NCI-H82 treated with DMSO at 0.1 percent for 48 hours (cell line): ENCODE measurements at regions not wholly inside any gene's neighbourhood (a gene's known extent, or its start where the extent isn't known, plus 50 kb on each side); places are given as distances from the start of the nearest gene placed in this dataset.
A peak's percentile ranks its signal among the peaks of the same experiment; 100 is the strongest.
"Not testable (repeated sequence)": the region's sequence is repeated elsewhere in the genome, so short reads cannot be mapped to it uniquely, and the experiment has no call there.

Experiments
- DNase-seq: peaks from one replicate; lab custom pipeline; 2025; ENCODE audit not compliant: unreplicated experiment; lab: John Stamatoyannopoulos, UW

DNA sequence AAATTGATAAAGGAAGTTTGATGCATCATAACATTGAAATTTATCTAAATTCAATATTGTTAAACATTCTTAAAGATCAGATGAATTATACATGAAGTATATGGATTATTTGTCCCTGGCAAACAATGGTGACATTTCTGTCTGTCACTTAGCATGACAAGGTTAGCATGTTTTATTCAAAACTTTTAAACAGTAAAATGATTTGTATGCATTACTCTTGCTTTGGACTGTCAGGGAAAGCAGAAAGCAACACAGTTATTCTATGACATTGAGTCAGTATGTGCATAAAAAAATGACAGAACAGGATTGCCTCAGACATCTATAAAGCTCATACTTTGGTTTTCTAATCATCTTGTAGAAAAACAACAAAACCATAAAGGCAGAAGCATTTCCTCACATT is 193.7 kb downstream of the IZUMO3 start:
- DNase-seq = no peak

DNA sequence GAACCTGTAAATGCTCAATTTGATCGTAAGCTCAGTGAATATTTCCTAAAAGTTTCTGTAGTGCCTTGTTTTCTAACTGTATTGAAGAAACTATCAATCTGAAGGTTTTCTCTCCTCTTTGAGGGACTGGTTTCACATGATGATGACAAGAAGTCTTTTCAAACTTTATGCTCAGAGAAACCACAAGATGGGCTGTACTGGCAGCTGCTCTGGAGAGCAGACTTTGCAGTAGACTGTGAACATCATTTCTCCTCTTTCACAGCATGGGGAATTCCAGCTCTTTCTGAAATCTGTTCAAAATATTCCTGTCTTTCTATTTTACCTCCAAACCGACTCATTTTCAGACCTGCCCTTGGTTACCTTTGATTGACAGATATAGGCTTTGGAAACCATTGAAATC is 194.4 kb downstream of the IZUMO3 start:
- no peak for DNase-seq

DNA sequence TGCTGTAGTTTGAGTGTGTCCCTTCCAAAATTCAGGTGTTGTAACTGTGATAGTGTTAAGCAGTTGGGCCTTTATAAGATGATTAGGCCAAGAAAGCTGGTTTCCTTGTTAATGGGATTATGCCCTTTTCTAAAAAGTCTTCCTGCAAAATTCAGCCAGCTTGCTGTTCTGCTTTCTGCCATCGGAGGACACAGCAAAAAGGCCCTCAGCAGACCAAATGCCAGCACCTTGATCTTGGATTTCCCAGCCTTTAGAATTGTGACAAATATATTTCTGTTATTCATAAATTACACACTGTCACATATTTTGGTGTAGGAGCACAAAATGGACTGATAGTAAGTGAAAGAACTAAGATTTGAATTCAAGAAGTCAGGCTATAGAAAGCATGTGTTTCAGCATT is 203.2 kb downstream of the IZUMO3 start:
- DNase-seq = peak; percentile 89

DNA sequence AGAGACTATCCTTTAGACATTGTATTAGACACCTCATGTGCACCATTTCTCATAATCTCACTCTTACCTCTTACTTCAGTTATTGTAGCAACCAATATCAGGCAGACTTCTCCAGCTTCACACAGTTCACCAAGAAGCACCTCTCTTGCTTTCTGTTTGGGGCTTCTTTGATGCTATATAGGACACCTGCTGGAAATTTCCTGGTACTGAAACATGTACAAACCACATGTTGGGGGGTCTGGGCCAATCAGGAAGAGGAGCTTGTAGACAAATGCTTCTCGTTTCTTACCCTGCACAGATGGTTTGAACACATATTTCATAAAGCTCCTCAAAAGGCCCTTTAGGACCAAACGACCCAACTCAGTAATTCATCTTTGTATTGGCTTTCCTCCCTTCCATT is 212.1 kb downstream of the IZUMO3 start:
- no peak for DNase-seq

DNA sequence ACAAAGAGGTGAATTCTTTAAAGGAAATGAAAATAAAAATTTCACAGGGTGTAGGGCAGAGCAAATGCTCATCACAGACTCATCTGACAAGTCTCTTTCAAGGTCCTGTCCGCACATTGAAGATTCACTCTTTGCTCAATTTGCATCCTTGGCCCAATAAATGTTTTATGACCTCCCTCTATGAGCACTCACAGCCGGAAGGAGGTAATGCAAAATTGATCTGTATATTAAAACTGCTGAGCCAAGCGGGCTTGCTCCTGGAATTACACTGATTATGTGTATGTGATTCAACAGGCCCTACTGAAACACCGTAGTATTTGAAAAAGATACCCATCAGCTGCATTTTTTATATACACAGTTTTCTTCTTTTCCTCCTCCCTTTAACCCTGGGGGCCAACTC is 246.8 kb downstream of the IZUMO3 start:
- no peak for DNase-seq

DNA sequence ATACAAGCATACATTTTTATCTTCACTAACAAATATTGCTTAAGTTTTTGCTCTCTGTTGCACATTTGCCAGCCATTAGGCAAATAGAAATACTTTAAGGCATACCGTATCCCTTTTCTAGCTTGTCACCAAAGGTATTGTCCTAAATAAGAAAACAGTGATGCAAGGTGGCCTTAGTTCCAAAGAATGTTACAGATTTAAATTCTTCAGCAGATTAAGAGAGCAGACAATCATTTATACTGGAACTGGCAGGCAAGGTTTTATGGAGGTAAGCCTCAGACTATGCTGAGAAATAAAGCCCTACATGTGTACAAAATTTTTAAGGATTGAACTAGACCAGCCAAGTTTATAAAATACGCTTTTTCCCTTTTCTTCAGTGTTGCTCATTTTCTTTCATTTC is 247.8 kb downstream of the IZUMO3 start:
- no peak for DNase-seq

DNA sequence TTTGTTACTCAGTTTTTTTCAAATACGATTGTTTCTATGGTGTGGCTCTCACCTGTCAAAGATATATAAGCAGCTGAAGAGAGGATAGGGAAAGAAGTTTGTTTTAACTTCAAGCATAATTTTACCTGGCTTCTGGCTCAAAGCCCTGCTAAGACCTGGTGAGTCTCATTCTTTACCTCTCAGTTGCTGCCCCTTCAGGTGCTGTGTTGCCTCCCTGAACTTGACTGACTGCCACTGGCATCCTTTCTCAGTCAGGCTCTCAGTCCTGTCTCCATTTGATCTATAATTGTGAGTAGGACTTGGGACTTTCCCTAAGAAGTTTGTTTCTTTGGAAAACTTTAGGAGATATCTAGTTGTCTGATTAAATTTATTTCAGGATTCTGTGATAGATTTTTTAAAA is 249.6 kb downstream of the IZUMO3 start:
- no peak for DNase-seq

DNA sequence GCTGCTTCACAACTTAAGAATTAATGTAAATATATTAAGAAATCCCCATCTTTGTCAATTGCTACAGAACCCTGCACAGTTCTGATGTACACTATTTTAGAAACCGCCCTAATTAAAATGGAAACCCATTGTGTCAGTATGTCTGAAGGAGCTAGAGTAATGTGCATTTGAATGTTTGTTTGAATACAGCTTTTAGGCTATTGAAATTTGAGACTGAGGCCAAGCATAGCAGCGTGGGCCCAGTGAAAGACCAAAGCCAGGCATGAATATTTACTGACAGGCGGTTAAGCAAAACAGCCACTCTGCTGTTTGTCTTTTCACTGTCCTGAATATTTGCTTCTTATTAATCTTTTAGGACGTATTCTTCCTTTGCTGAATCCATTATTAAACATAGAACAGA is 252.3 kb downstream of the IZUMO3 start:
- no peak for DNase-seq

DNA sequence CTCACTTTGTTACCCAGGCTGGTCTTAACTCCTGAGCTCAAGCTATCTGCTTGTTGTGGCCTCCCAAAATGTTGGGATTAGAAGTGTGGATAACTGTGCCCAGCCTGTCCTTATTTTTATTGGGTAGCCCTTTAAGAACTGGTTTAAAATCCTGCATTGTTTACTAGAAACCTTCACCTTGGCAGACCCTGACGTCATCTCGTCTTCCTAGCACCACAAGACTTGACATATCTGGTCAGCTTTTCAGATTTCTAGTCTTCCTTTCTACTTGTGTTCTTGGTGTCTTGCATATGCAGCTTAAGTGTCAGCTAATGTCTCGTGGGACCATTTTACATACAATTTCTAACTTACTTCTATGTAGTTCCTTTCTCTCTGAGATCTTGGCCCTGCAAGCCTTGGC is 258.9 kb downstream of the IZUMO3 start:
- DNase-seq = no peak

DNA sequence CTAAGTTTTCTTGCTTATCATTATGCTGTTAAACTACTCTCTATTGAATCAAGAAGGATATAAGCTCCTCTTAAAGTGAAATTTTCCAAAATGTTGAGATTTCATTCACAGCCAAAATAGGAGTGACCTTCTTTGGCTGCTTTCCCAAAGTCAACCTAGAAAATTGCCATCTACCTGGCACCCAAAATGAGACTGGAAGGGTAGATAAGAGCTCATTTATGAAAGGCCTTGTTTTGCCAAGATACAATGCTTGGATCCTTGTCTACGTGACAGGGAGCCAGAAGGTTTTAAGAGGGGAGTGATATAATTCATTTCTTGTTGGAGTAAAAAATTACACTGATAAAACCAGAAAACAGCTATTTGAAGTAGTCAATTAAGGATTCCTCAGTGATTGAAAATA is 287.1 kb downstream of the IZUMO3 start:
- no peak for DNase-seq

DNA sequence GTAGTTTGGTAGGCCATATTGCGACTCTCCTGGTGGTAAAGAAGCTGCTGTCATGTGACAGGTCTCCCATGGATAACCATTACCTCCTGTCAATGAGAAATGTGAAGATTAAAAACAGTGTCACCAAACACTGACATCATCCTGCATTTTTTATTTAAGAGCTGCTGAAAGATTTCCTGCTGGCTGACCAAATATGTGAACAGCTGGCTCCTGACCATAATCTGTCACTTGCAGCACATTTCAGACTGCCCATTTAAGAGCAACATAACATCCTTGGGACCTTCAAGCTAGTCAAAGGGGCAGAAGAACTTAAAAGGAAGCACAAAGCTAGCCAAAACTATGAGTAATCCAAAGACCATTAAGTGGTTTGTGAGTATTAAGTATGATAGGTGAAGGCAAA is 288.0 kb downstream of the IZUMO3 start:
- no peak for DNase-seq

DNA sequence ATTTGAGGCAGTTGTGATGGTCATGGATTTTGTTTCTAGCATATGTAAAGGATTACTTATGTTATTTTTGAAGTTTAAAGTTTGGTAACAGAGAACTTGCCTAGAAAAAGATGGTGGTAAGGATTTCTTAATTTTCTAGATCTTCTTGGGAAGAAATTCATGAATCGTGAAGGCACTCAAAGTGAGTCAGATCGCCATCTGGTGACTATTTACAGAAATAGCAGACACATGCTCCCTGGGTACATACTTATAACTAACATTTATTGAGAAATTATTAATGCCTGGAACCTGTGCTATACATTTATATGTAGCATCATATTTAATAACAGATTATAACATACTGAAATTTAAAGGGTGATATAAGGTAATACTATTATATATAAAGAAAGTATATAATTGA is 299.7 kb downstream of the IZUMO3 start:
- DNase-seq = no peak

DNA sequence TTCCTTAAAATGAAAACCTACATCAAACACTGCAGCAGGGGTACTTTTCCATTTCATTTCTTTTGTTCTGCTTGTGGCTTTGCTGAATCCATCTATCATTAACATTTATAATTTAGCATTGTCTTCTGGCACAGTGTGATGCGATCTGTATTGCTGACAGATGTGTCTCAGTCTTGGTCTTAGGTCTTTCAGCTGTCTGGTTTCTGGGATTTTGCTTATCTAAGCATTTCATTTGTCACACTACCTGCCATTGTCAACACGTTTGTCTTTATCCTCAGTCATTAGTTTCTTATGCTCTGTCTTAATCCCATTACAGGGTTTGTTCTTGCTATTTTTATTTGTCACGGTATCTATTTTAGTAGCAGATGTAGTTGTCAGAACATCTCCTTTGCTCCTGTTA is 303.1 kb downstream of the IZUMO3 start:
- DNase-seq = peak; percentile 35

DNA sequence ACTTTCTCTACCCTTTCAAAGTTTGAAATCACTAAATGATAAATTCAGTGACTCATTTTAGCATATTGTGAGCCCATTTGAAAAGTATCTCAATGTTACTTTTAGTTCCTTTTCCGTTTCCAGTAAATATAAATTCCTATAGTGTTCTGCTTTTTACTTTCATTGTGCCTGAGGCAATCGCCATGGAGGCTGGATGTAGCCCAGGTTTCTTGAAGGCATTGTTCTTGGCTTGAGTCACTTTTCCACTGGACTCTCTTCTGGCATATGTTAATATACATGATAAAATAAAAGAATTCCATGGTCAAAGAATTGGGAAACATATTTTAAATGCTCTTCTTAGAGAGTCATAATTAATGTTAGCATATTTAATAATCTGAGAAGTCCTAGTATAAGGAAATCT is 327.0 kb downstream of the IZUMO3 start:
- DNase-seq = no peak

DNA sequence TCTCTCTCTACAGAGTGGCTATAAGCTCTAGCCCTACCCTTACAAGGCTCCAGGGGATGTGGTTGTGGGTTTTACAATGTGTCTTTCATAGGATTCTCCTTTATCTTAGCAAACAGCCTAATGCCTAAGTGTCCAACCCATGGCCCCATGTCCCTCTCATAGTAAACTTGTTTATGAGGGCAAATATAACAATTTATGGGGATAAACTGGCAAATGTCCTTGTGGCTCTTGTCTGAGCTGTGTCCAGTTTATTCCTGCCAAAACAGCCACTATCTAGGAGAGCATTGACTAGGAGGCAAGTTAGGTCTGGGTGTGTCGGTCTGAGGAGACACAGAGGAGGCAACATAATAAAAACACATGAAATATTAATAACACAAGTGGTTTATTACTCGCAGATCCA is 335.1 kb downstream of the IZUMO3 start:
- DNase-seq = no peak

DNA sequence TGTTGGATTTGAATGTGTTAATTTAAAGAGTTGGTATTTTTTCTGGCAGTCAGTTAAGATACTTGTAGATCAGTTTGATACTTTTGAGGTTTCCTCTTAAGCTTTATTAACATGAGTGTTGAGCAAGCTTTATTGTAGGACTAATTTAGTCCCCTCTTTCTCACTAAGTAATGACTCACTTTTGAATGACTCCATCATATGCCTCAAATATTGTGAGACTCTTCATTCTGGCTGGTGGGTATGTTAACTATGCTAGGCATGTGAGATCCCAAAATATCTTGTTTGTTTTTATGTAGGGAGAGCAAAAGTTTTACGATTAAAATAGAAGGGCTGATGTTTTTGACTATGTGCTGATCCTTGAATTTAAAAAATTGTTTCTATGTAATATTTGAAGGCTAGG is 355.7 kb downstream of the IZUMO3 start:
- no peak for DNase-seq

DNA sequence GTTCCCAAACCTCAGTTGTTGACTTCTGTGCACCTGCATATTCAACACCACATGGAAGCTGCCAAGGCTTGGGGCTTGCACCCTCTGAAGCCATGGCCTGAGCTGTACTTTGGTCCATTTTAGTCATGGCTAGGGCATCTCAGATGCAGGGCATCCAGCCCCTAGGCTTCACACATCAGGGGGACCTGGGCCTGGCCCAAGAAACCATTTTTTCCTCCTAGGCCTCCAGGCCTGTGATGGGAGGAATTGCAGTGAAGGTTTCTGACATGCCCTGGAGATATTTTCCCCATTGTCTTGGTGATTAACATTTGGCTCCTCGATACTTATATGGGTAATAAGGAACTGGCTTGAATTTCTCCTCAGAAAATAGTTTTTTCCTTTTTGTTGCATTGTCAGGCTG is 354.5 kb upstream of the ELAVL2 start:
- not testable (repeated sequence) for DNase-seq

DNA sequence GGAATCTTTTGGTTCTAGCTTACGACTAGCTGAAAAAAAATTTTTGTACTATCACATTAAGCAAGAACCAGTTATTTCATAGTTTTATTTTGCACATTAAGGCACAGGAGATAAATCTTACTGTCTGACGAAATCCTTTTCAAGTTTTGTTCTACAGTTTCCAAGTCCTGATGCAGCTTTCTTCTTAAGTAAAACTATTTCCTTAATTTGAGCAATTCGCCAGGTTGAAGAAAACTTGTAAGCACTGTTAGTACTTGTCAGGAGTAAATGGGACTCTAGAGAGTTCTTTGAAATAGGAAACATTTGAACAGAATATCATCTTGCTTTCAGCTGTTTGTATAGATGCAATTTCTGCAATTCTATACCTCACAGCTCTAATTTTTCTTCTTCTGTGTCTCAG is 318.8 kb upstream of the ELAVL2 start:
- no peak for DNase-seq

DNA sequence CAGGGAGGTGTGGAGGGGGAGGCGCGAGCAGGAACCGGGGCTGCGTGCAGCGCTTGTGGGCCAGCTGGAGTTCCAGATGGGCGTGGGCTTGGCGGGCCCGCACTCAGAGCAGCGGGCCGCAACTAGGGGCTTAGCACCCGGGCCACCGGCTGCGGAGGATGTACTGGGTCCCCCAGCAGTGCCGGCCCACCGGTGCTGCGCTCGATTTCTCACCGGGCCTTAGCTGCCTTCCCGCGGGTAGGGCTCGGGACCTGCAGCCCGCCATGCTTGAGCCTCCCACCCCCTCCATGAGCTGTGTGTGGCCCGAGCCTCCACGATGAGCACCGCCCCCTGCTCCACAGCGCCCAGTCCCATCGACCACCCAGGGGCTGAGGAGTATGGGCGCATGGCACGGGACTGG is 309.0 kb upstream of the ELAVL2 start:
- not testable (repeated sequence) for DNase-seq

DNA sequence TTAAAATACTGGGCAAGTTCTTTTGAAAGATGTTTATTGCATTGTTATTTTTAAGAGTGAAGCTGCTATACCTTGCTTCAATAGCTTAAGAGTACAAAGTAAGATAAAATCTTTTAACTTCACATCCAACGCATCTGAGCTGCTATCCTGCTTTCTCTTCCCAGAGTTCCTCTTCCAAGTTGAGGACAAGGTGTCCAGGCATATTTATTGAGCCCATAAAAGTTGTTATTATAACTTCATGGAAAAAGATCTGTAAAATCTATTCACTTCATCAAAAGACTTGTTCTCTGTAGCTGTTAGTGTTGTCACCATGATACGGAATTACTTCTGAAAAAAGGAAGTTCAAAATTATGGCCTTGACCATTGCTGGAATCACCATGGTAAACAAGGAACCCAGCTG is 306.2 kb upstream of the ELAVL2 start:
- DNase-seq = no peak

DNA sequence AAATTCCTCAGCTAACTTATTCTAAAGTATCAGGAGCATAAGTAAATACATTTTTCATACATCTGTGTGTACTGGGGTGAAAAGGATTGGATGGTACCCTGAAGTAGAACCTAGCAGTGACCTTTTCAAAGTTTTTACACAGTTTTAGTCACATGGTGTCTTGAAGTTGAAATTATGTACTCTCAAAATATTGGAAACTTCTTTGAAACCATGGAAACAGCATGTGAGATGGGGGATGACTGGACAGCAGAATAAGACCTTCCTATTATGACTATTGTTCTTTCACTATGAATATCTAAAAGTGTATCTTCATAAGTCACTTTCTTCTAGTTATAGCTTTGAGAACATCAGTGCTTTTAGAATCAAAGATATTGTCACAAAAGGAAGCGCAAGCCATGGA is 301.5 kb upstream of the ELAVL2 start:
- no peak for DNase-seq

DNA sequence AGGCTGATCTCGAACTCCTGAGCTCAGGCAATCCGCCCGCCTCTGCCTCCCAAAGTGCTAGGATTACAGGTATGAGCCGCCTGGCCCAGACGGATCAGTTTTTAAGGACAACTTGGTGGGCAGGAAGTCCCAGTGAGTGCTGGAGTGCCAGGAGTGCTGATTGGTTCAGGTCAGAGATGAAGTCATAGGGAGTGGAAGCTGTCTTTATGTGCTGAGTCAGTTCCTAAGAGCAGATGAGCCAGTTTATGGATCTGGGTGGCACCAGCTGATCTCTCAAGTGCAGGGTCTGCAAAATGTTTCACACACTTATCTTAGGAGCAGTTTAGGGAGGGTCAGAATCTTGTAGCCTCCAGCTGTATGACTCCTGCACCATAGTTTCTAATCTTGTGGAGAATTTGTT is 292.1 kb upstream of the ELAVL2 start:
- DNase-seq = no peak

DNA sequence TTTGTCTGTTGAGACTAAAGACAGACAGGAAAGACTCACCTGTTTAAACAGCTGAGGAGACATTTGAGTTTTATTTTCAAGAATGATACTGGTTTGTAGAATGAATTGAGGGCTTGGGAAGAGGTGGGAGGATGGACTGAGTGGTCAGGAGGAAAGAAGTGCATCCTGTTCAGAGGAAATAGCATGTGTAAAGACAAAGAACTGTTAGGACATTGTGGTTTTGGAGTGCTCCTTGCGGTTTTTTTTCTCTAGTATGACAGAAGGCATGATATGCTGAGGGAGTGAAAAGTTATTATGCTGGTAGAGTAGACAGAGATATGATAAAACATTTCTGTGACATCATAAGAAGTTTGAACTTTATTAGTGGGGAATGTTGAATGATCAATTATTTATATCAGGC is 270.7 kb upstream of the ELAVL2 start:
- no peak for DNase-seq

DNA sequence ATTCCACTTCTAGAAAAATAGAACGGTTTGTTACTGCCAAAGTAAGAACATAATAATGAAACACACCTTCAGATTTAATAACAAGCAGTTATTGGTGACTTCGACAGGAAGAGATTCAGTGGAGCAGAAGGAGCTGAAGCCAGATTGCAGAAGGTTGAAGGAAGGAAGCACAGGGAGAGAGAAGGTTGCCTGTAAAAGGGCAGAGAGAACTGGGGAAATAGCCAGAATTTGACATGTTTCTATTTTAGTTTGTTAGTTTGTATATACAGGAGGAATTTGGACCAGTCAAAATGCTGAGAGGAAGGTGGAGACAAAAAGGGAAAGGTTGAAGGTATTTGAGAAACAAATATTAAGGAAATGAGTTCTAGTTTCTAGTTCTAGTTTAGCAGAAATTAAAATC is 269.2 kb upstream of the ELAVL2 start:
- DNase-seq = no peak
